SK-N-SH treated with all-trans-retinoic acid at 6 μM for 48 hours (cell line): ENCODE measurements at regions not wholly inside any gene's neighbourhood (a gene's known extent, or its start where the extent isn't known, plus 50 kb on each side); places are given as distances from the start of the nearest gene placed in this dataset.

Experiments
- ATAC-seq: fragments of 200-7000 bp; cut with Tn5 transposase; 3 replicates; pipeline ENCODE4 v1.9.1; 2020; ENCODE audit warnings: mild to moderate bottlenecking, moderate library complexity
- ARNTL ChIP-seq: fragments of 450-650 bp; formaldehyde crosslinking; IDR thresholded peaks from 2 replicates; pipeline ENCODE4 v1.5.0; 2020; ENCODE audit warnings: low read depth, mild to moderate bottlenecking, moderate library complexity, borderline replicate concordance
- BACH2 ChIP-seq: fragments of 250-450 bp; sonication (Bioruptor Pico); IDR thresholded peaks from 2 replicates; pipeline ENCODE4 v1.9.0; 2021; ENCODE audit warnings: mild to moderate bottlenecking, borderline replicate concordance
- CREB5 ChIP-seq: fragments of 250-450 bp; sonication (Bioruptor Pico); IDR thresholded peaks from 2 replicates; pipeline ENCODE4 v1.5.1; 2020; ENCODE audit warnings: low read depth, mild to moderate bottlenecking, moderate library complexity
- CSDC2 ChIP-seq: fragments of 250-450 bp; sonication (Bioruptor Pico); IDR thresholded peaks from 2 replicates; pipeline ENCODE4 v1.5.0; 2020; ENCODE audit warnings: mild to moderate bottlenecking, moderate library complexity
- ESRRG ChIP-seq: fragments of 250-450 bp; sonication (Bioruptor Pico); IDR thresholded peaks from 2 replicates; pipeline ENCODE4 v1.6.1; 2021; ENCODE audit warnings: mild to moderate bottlenecking
- ISL1 ChIP-seq: fragments of 250-450 bp; sonication (Bioruptor Pico); IDR thresholded peaks from 2 replicates; pipeline ENCODE4 v2.1.2; 2022; ENCODE audit warnings: mild to moderate bottlenecking, moderate library complexity
- OSR1 ChIP-seq: fragments of 250-450 bp; sonication (Bioruptor Pico); IDR thresholded peaks from 2 replicates; pipeline ENCODE4 v1.8.0; 2022; ENCODE audit warnings: moderate library complexity, mild to moderate bottlenecking, inconsistent platforms
- PATZ1 ChIP-seq: fragments of 250-450 bp; sonication (Bioruptor Pico); IDR thresholded peaks from 2 replicates; pipeline ENCODE4 v1.8.0; 2020; ENCODE audit warnings: mild to moderate bottlenecking, moderate library complexity, borderline replicate concordance
- POU6F1 ChIP-seq: fragments of 250-450 bp; sonication (Bioruptor Pico); IDR thresholded peaks from 2 replicates; pipeline ENCODE4 v1.8.0; 2021; ENCODE audit warnings: low read depth, mild to moderate bottlenecking, moderate library complexity, borderline replicate concordance
- PPARA ChIP-seq: fragments of 250-450 bp; sonication (Bioruptor Pico); IDR thresholded peaks from 2 replicates; pipeline ENCODE4 v1.5.0; 2020; ENCODE audit warnings: mild to moderate bottlenecking, borderline replicate concordance
- TCF4 ChIP-seq: fragments of 250-450 bp; sonication (Bioruptor Pico); IDR thresholded peaks from 2 replicates; pipeline ENCODE4 v1.8.0; 2021; ENCODE audit warnings: mild to moderate bottlenecking, moderate library complexity, borderline replicate concordance
- TOX ChIP-seq: fragments of 250-450 bp; sonication (Bioruptor Pico); IDR thresholded peaks from 2 replicates; pipeline ENCODE4 v1.8.0; 2021; ENCODE audit warnings: mild to moderate bottlenecking, moderate library complexity, borderline replicate concordance
- TSHZ2 ChIP-seq: fragments of 250-450 bp; sonication (Bioruptor Pico); IDR thresholded peaks from 2 replicates; pipeline ENCODE4 v1.5.0; 2020; ENCODE audit warnings: mild to moderate bottlenecking, moderate library complexity
- ZC3H10 ChIP-seq: fragments of 250-450 bp; sonication (Bioruptor Pico); IDR thresholded peaks from 2 replicates; pipeline ENCODE4 v1.5.1; 2021; ENCODE audit warnings: mild to moderate bottlenecking, moderate library complexity
- ZFP3 ChIP-seq: fragments of 250-450 bp; sonication (Bioruptor Pico); IDR thresholded peaks from 2 replicates; pipeline ENCODE4 v1.5.0; 2020; ENCODE audit warnings: mild to moderate bottlenecking, moderate library complexity
- ZFP30 ChIP-seq: fragments of 450-650 bp; formaldehyde crosslinking; IDR thresholded peaks from 2 replicates; pipeline ENCODE4 v1.5.0; 2022; ENCODE audit warnings: mild to moderate bottlenecking, moderate library complexity
- ZNF565 ChIP-seq: fragments of 450-650 bp; formaldehyde crosslinking; conservative IDR thresholded peaks from 2 replicates; pipeline ENCODE4 v1.5.0; 2020; ENCODE audit warnings: low read depth, mild to moderate bottlenecking, moderate library complexity
- ZNF70 ChIP-seq: fragments of 450-650 bp; formaldehyde crosslinking; IDR thresholded peaks from 2 replicates; pipeline ENCODE4 v1.5.0; 2020; ENCODE audit warnings: mild to moderate bottlenecking, moderate library complexity
- ZNF8 ChIP-seq: fragments of 450-650 bp; formaldehyde crosslinking; IDR thresholded peaks from 2 replicates; pipeline ENCODE4 v1.5.0; 2020; ENCODE audit warnings: mild to moderate bottlenecking, moderate library complexity
- TF ChIP-seq, protein P1 (sequence below): fragments of 250-450 bp; sonication (Bioruptor Pico); IDR thresholded peaks from 2 replicates; pipeline ENCODE4 v1.5.1; 2021; ENCODE audit warnings: mild to moderate bottlenecking, moderate library complexity

DNA sequence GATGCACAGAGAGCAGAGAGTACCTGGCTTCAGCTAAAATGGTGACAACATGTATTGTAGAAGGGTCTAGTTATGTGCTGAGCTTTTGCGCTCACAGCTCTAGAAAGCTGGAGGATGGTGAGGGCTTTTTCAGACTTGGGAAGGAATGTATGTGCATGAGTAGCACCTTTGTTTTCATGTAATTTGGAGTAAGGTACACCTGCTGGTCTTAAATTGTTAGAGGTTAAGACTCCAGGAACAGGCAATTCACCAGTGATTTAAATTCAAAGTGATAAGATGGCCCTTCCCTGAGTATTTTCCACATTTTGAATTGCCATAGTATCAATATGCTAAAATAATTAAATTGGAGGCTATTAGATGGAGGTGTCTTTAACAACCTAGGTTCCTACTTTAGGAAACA, 436.4 kb upstream of the GOLIM4 start (continued):
- TF ChIP-seq CREB5 (no peak), CSDC2 (CRISPR knock-in tag) (no peak), ZC3H10 (CRISPR knock-in tag) (no peak), TOX (no peak), PATZ1 (CRISPR knock-in tag) (no peak), OSR1 (CRISPR knock-in tag) (no peak)

- ATAC-seq = no peak
- TF ChIP-seq ISL1 (CRISPR knock-in tag) (no peak), ZC3H10 (CRISPR knock-in tag) (no peak), POU6F1 (CRISPR knock-in tag) (no peak), ESRRG (CRISPR knock-in tag) (no peak), ZNF565 (CRISPR knock-in tag) (no peak), ZFP30 (CRISPR knock-in tag) (no peak), OSR1 (CRISPR knock-in tag) (no peak), ZFP3 (CRISPR knock-in tag) (no peak), ZNF70 (CRISPR knock-in tag) (no peak)
These were observed 435.4 kb upstream of the GOLIM4 start for GRCh38 chr3:168531116-168531515.

DNA sequence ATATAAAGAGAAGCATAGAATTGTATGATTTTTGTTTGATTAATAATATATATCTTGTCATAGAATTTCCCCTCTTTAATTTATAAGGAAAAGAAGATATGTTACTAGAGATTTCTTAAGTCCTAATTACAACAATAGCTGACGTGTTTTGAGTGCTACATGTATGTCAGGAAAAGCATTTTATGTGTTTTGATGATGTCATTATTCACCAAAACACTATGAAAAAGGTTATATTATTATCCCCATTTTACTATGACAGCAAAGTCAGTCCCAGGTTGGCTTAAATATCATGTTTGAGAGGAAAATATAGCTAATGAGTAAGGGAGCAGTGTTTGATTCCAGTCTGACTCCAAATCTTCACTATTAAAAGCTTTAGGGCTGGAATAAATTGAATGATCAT, 428.4 kb upstream of the GOLIM4 start:
- TF ChIP-seq ZNF8 (CRISPR knock-in tag) = no peak
- no peak for TF ChIP-seq ARNTL (CRISPR knock-in tag)
- TF ChIP-seq ISL1 (CRISPR knock-in tag) = no peak
- TF ChIP-seq PATZ1 (CRISPR knock-in tag) = no peak
- TF ChIP-seq ZC3H10 (CRISPR knock-in tag) = no peak
- TF ChIP-seq TOX = no peak
- TF ChIP-seq ZNF565 (CRISPR knock-in tag) = no peak
- no peak for TF ChIP-seq CREB5
- TF ChIP-seq ESRRG (CRISPR knock-in tag) = no peak
- TF ChIP-seq BACH2 (CRISPR knock-in tag) = no peak
- TF ChIP-seq PPARA (CRISPR knock-in tag) = no peak
- TF ChIP-seq, protein P1, sequence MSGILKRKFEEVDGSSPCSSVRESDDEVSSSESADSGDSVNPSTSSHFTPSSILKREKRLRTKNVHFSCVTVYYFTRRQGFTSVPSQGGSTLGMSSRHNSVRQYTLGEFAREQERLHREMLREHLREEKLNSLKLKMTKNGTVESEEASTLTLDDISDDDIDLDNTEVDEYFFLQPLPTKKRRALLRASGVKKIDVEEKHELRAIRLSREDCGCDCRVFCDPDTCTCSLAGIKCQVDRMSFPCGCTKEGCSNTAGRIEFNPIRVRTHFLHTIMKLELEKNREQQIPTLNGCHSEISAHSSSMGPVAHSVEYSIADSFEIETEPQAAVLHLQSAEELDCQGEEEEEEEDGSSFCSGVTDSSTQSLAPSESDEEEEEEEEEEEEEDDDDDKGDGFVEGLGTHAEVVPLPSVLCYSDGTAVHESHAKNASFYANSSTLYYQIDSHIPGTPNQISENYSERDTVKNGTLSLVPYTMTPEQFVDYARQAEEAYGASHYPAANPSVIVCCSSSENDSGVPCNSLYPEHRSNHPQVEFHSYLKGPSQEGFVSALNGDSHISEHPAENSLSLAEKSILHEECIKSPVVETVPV = no peak
- TF ChIP-seq ZNF70 (CRISPR knock-in tag) = no peak
- no peak for TF ChIP-seq ZFP3 (CRISPR knock-in tag)
- TF ChIP-seq OSR1 (CRISPR knock-in tag) = no peak
- TF ChIP-seq TCF4 (CRISPR knock-in tag) = no peak
- TF ChIP-seq CSDC2 (CRISPR knock-in tag) = no peak
- TF ChIP-seq TSHZ2 = no peak
- no peak for TF ChIP-seq POU6F1 (CRISPR knock-in tag)
- TF ChIP-seq, all 23 proteins: peak for 0
- ATAC-seq = no peak
